ENCODE measurements at regions not wholly inside any gene's neighbourhood (a gene's known extent, or its start where the extent isn't known, plus 50 kb on each side); places are given as distances from the start of the nearest gene placed in this dataset.

DNA sequence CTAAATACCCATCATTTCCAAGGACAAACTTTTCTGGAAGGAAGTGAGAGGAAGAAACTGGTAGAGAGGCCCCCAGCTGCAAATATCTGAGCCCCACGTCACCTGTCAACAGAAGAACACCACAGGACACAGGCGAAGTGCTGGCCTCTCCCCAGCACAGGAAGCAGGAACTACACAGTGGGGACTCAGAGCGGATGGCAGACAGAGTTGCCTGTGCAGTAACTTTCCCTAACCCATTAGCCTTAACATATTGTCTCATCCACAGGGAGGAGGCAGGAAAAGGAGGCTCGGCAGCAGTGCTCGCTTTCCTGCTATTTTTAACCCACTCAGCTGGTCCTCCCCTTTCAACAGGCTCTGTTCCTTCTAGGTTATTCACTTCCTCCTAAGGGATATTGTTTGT lies 111.5 kb upstream of the TMPO start:
- CTCF ChIA-PET: interaction anchor here (0.7 kb wide), 1 partner anchor 29 kb away, joined by 4 read pairs; no protein-coding TSS in a partner anchor
- Mint-ChIP-seq H3K27ac (no peak overlapping the region), H3K27me3 (no peaks in the 10 kb centered on the region), H3K4me1 (peaks cover 19% of the 10 kb centered on the region), H3K9me3 (ENCODE audit: low read depth) (no peaks in the 10 kb centered on the region), H3K36me3 (ENCODE audit: low read depth) (no peaks in the 10 kb centered on the region), H3K4me3 (no peak overlapping the region)
- POLR2A ChIA-PET: no interaction called here
- ATAC-seq: no peak
- no peak for DNase-seq
- intact Hi-C loops (cut with DNase I, micrococcal nuclease): no loop called here

DNA sequence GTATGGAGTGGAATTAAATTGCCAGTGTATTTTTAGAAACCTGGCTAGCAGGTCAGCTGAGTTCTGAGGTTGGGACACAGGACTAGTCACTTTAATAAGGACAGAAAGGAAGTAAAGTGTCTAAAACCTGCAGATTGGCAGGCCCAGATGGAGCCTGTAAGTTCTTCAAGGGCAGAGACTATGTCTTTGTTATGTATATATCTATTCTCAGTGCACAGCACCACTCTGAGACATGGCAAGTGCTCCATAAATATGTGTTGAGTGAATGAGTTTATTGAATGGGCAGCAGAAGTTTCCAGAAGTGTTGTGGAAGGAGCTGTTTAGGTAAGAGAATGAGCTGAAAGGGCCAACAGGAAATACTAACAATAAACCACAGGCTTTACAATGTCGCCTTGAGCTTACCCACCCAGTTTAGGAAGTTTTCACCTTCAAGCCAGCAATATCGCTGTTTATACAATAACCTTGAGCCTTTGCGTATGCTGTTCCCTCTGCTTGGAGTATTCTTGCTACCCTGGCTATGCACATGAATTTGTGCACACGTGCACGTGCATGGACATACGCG lies 109.5 kb upstream of the TMPO start:
- POLR2A ChIA-PET: no interaction called here
- Mint-ChIP-seq H3K4me1 (peaks cover 6% of the 10 kb centered on the region), H3K4me3 (no peak overlapping the region), H3K27me3 (no peaks in the 10 kb centered on the region), H3K36me3 (ENCODE audit: low read depth) (no peaks in the 10 kb centered on the region), H3K27ac (no peak overlapping the region), H3K9me3 (ENCODE audit: low read depth) (no peaks in the 10 kb centered on the region)
- CTCF ChIA-PET: no interaction called here
- DNase-seq: no peak
- ATAC-seq: no peak
- intact Hi-C loops (cut with DNase I, micrococcal nuclease): no loop called here

DNA sequence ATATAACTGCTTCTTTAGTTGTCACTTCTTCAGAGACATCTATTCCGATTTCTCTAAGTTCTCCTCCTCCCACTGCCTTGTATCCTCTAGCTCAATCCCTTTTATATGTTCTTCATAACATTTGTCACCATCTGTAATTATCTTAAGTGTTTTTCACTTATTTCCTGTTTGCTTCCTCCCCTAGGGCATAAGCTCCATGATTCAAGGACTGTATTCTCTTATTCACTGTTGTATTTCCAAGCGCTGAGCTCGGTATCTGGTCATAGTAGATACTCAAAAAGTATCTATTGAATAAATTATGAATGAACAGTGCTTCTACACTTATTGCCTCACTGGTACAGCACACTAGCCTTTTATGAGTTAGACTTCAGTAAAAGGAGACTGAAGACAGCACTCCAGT lies 109.0 kb upstream of the TMPO start:
- Mint-ChIP-seq H3K27me3 (no peaks in the 10 kb centered on the region), H3K4me1 (peaks cover 6% of the 10 kb centered on the region), H3K27ac (no peak overlapping the region), H3K9me3 (ENCODE audit: low read depth) (no peaks in the 10 kb centered on the region), H3K36me3 (ENCODE audit: low read depth) (no peaks in the 10 kb centered on the region), H3K4me3 (no peak overlapping the region)
- DNase-seq: no peak
- ChIA-PET POLR2A (no interaction called here), CTCF (no interaction called here)
- ATAC-seq: no peak
- intact Hi-C loops (cut with DNase I, micrococcal nuclease): no loop called here

DNA sequence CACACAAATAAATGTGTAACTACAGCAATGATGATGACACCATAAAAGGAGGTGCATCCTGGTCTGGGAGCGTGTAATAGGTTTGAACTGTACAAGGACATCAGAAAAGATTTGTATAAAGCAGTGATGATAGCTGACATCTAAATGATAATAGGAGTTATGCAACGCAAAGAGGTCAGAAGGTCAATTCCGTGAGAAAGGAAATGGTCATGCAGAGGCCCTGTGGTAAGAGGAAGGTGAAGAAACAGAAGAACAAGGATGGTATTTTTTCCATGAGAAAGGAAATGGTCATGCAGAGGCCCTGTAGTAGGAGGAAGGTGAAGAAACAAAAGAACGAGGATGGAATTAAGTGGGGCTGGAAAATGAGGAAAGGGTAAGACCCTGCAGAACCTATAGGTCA lies 106.7 kb upstream of the TMPO start:
- no peak overlapping the region for H3K27ac Mint-ChIP-seq

GRCh38 chr12:98409548-98409947 lies 105.8 kb upstream of the TMPO start:
- POLR2A ChIA-PET: no interaction called here
- DNase-seq: no peak
- Mint-ChIP-seq H3K27me3 (no peaks in the 10 kb centered on the region), H3K4me3 (no peak overlapping the region), H3K27ac (no peak overlapping the region), H3K36me3 (ENCODE audit: low read depth) (no peaks in the 10 kb centered on the region), H3K4me1 (no peaks in the 10 kb centered on the region), H3K9me3 (ENCODE audit: low read depth) (no peaks in the 10 kb centered on the region)
- no peak for ATAC-seq
- intact Hi-C loops (cut with DNase I, micrococcal nuclease): no loop called here
- CTCF ChIA-PET: no interaction called here

More for the DNA sequence above, 106.7 kb upstream of the TMPO start:
- intact Hi-C loops (cut with DNase I, micrococcal nuclease): no loop called here
- ATAC-seq: no peak
- Mint-ChIP-seq H3K4me3 (no peak overlapping the region), H3K36me3 (ENCODE audit: low read depth) (no peaks in the 10 kb centered on the region), H3K9me3 (ENCODE audit: low read depth) (no peaks in the 10 kb centered on the region), H3K27me3 (no peaks in the 10 kb centered on the region), H3K4me1 (no peaks in the 10 kb centered on the region)
- POLR2A ChIA-PET: no interaction called here
- CTCF ChIA-PET: no interaction called here
- no peak for DNase-seq

GRCh38 chr12:98410356-98410755 lies 105.0 kb upstream of the TMPO start:
- ATAC-seq (no peak), DNase-seq (no peak)
- no peaks in the 10 kb centered on the region for H3K9me3 Mint-ChIP-seq (ENCODE audit: low read depth)
- intact Hi-C loops (cut with DNase I, micrococcal nuclease): no loop called here
- H3K27me3 Mint-ChIP-seq: no peaks in the 10 kb centered on the region
- no peak overlapping the region for H3K4me3 Mint-ChIP-seq
- H3K4me1 Mint-ChIP-seq: no peaks in the 10 kb centered on the region
- H3K36me3 Mint-ChIP-seq (ENCODE audit: low read depth): no peaks in the 10 kb centered on the region
- H3K27ac Mint-ChIP-seq: no peak overlapping the region
- ChIA-PET CTCF (interaction anchor here (1.1 kb wide), 1 partner anchor 8 kb away, joined by 3 read pairs; no protein-coding TSS in a partner anchor), POLR2A (no interaction called here)

DNA sequence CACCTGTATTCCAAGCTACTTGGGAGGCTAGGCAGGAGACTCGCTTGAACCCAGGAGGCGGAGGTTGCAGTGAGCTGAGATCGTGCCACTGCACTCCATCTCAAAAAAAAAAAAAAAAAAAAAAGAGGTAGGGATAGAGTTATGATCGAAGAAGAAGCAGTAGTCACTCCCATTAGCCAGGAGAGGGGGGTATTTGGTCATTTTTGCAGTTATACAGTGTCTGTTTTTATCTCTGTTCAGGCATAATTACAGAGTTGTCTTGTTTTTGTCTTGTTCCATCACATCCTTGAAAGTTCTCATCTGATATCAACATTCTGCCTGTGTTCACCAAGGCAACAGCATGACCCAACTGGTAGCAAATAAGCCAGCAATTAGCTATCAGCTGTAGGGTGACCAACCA lies 98.5 kb upstream of the TMPO start:
- ATAC-seq (peak; percentile 19), DNase-seq (no peak)
- Mint-ChIP-seq H3K4me1 (no peaks in the 10 kb centered on the region), H3K27me3 (peaks cover 3% of the 10 kb centered on the region), H3K4me3 (no peak overlapping the region), H3K36me3 (ENCODE audit: low read depth) (no peaks in the 10 kb centered on the region), H3K27ac (no peak overlapping the region), H3K9me3 (ENCODE audit: low read depth) (no peaks in the 10 kb centered on the region)
- ChIA-PET POLR2A (no interaction called here), CTCF (interaction anchor here (0.6 to 2.5 kb wide), 5 partner anchors 10 to 1360 kb away, joined by 3 to 8 read pairs (median 3); no protein-coding TSS in a partner anchor)
- intact Hi-C loops (cut with DNase I, micrococcal nuclease): no loop called here

DNA sequence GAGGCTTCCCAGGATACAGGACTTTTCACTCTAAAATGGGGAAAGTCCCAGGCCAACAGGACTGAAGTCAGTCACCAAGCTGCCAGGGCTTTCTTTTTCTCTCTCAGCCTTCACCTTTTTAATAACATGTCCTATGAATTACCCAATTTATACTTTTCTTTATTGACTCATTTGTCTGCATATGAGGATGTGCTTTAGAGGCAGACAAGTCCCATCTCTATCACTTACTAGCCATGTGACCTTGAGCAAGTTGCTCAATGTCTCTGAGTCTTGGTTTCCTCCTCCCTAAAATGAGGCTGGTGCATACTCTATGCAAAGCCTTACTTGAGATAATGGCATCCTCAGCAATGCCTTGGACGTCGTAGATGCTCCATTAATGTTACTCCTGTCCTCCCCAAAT lies 98.1 kb upstream of the TMPO start:
- H3K36me3 Mint-ChIP-seq (ENCODE audit: low read depth): no peaks in the 10 kb centered on the region
- DNase-seq: no peak
- H3K4me1 Mint-ChIP-seq: no peaks in the 10 kb centered on the region
- no peak overlapping the region for H3K27ac Mint-ChIP-seq
- ChIA-PET POLR2A (no interaction called here), CTCF (interaction anchor here (0.6 to 2.5 kb wide), 7 partner anchors 9 to 1716 kb away, joined by 3 to 8 read pairs (median 3); no protein-coding TSS in a partner anchor)
- intact Hi-C loops (cut with DNase I, micrococcal nuclease): no loop called here
- no peaks in the 10 kb centered on the region for H3K9me3 Mint-ChIP-seq (ENCODE audit: low read depth)
- peaks cover 3% of the 10 kb centered on the region for H3K27me3 Mint-ChIP-seq
- H3K4me3 Mint-ChIP-seq: no peak overlapping the region
- peak; percentile 44 for ATAC-seq

- CTCF ChIA-PET: interaction anchor here (0.5 to 2.5 kb wide), 7 partner anchors 8 to 1522 kb away, joined by 3 to 8 read pairs (median 4); no protein-coding TSS in a partner anchor
- ATAC-seq (no peak), DNase-seq (no peak)
- Mint-ChIP-seq H3K4me3 (no peak overlapping the region), H3K27me3 (peaks cover 3% of the 10 kb centered on the region), H3K4me1 (no peaks in the 10 kb centered on the region), H3K36me3 (ENCODE audit: low read depth) (no peaks in the 10 kb centered on the region), H3K9me3 (ENCODE audit: low read depth) (no peaks in the 10 kb centered on the region), H3K27ac (no peak overlapping the region)
- POLR2A ChIA-PET: no interaction called here
- intact Hi-C loops (cut with DNase I, micrococcal nuclease): no loop called here
Observed at GRCh38 chr12:98418357-98419075, 96.9 kb upstream of the TMPO start.

GRCh38 chr12:98419081-98419794 lies 96.2 kb upstream of the TMPO start:
- no peak overlapping the region for H3K4me3 Mint-ChIP-seq
- intact Hi-C loops (cut with DNase I, micrococcal nuclease): no loop called here
- ChIA-PET CTCF (interaction anchor here (0.8 to 1.3 kb wide), 2 partner anchors 36 to 148 kb away, joined by 4 to 5 read pairs; no protein-coding TSS in a partner anchor), POLR2A (no interaction called here)
- DNase-seq: no peak
- no peaks in the 10 kb centered on the region for H3K9me3 Mint-ChIP-seq (ENCODE audit: low read depth)
- H3K27me3 Mint-ChIP-seq: peaks cover 3% of the 10 kb centered on the region
- ATAC-seq: no peak
- no peak overlapping the region for H3K27ac Mint-ChIP-seq
- H3K4me1 Mint-ChIP-seq: no peaks in the 10 kb centered on the region
- H3K36me3 Mint-ChIP-seq (ENCODE audit: low read depth): no peaks in the 10 kb centered on the region

- Mint-ChIP-seq H3K9me3 (ENCODE audit: low read depth) (no peaks in the 10 kb centered on the region), H3K27me3 (peaks cover 3% of the 10 kb centered on the region), H3K4me3 (no peak overlapping the region), H3K27ac (no peak overlapping the region), H3K36me3 (ENCODE audit: low read depth) (no peaks in the 10 kb centered on the region), H3K4me1 (no peaks in the 10 kb centered on the region)
- no peak for DNase-seq
- CTCF ChIA-PET: no interaction called here
- POLR2A ChIA-PET: no interaction called here
- intact Hi-C loops (cut with DNase I, micrococcal nuclease): loop anchor here (5.0 kb wide), 2 partner anchors 112 to 577 kb away; no protein-coding TSS in a partner anchor
- ATAC-seq: no peak
Observed at GRCh38 chr12:98419795-98420404, 95.5 kb upstream of the TMPO start.
